ENCODE measurements at regions not wholly inside any gene's neighbourhood (a gene's known extent, or its start where the extent isn't known, plus 50 kb on each side); places are given as distances from the start of the nearest gene placed in this dataset.

- no peak for TF ChIP-seq POLR2A (IDR thresholded peaks at IDR 0.05; ENCODE audit: extremely low read depth, insufficient read length)
- TF ChIP-seq CTCF (IDR thresholded peaks at IDR 0.05; ENCODE audit: low read depth, low read length) = no peak
These were observed 695.1 kb downstream of the ZEB2 start for GRCh38 chr2:143824791-143825190.
